LHCN-M2 (cell line): ENCODE measurements at regions not wholly inside any gene's neighbourhood (a gene's known extent, or its start where the extent isn't known, plus 50 kb on each side); places are given as distances from the start of the nearest gene placed in this dataset.

Source experiments
- DNase-seq: peaks from one replicate; pipeline ENCODE4 v3.0.0-alpha.2; 2012; ENCODE audit warnings: low read depth

GRCh38 chr11:134522782-134523570 lies 110.9 kb upstream of the B3GAT1 start:
- DNase-seq: no peak

GRCh38 chr11:134521452-134522289 lies 109.6 kb upstream of the B3GAT1 start:
- DNase-seq: no peak

GRCh38 chr11:134521001-134521400 lies 109.0 kb upstream of the B3GAT1 start:
- no peak for DNase-seq

GRCh38 chr11:134519788-134520187 lies 107.7 kb upstream of the B3GAT1 start:
- DNase-seq: no peak

GRCh38 chr11:134519390-134519750 lies 107.3 kb upstream of the B3GAT1 start:
- no peak for DNase-seq

GRCh38 chr11:134518616-134519389 lies 106.8 kb upstream of the B3GAT1 start:
- no peak for DNase-seq

- DNase-seq: no peak
Measured at GRCh38 chr11:134517621-134518293, 105.7 kb upstream of the B3GAT1 start.

- DNase-seq: no peak
Measured at GRCh38 chr11:134517115-134517514, 105.1 kb upstream of the B3GAT1 start.

- DNase-seq: no peak
Measured at GRCh38 chr11:134516529-134516928, 104.5 kb upstream of the B3GAT1 start.

GRCh38 chr11:134515081-134515960 lies 103.3 kb upstream of the B3GAT1 start:
- DNase-seq: no peak

GRCh38 chr11:134514354-134514951 lies 102.4 kb upstream of the B3GAT1 start:
- DNase-seq: no peak

GRCh38 chr11:134513585-134514120 lies 101.6 kb upstream of the B3GAT1 start:
- no peak for DNase-seq

- DNase-seq: no peak
Measured at GRCh38 chr11:134512571-134513538, 100.8 kb upstream of the B3GAT1 start.

GRCh38 chr11:134512061-134512460 lies 100.0 kb upstream of the B3GAT1 start:
- no peak for DNase-seq

- no peak for DNase-seq
Measured at GRCh38 chr11:134511255-134511654, 99.2 kb upstream of the B3GAT1 start.

GRCh38 chr11:134510233-134511040 lies 98.4 kb upstream of the B3GAT1 start:
- no peak for DNase-seq

GRCh38 chr11:134509381-134510232 lies 97.6 kb upstream of the B3GAT1 start:
- DNase-seq: no peak
